ENCODE measurements at regions not wholly inside any gene's neighbourhood (a gene's known extent, or its start where the extent isn't known, plus 50 kb on each side); places are given as distances from the start of the nearest gene placed in this dataset.
"Not testable (repeated sequence)": the region's sequence is repeated elsewhere in the genome, so short reads cannot be mapped to it uniquely, and the experiment has no call there.

DNA sequence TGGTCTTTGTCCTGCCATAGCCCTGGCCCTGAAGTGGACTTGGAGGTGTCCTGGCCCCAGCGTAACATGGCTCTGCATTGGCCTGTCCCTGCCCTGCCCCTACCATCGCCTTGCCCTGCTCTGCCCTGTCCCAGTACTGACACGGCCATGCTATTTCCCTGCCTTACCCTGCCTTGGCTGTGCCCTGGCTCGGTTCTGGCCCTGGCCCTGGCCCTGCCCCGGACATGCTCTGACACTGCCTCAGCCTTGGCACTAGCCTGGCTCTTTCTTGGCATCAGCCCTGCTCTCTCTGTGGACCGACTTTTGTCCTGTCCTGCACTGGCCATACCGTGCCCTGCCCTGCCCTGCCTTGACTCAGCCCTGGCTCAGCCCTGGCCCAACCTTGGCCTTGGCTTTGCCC lies 2889.0 kb upstream of the TEKT4 start:
- H3K36me3 ChIP-seq (ENCODE audit: control insufficient read depth in 1 of 2, insufficient read depth in 2 of 2, low read depth in 1 of 2, low read length in 2 of 2); DNase-seq; H2AK5ac ChIP-seq (ENCODE audit: low read length, severe bottlenecking); H3K4me1 ChIP-seq (ENCODE audit: control insufficient read depth, insufficient read depth, low read depth, low read length); H3K4me3 ChIP-seq (ENCODE audit: insufficient read depth in 1 of 2, low read depth in 1 of 2, low read length in 2 of 2); H3K4ac ChIP-seq (ENCODE audit: low read depth in 1 of 2, low read length in 2 of 2); H3K79me1 ChIP-seq (replicated peaks; ENCODE audit: low read length, poor library complexity, severe bottlenecking); H4K8ac ChIP-seq (ENCODE audit: low read length); H3K9me3 ChIP-seq (ENCODE audit: control insufficient read depth, low read length); H3K4me2 ChIP-seq (ENCODE audit: low read length, poor library complexity, severe bottlenecking); H3K27me3 ChIP-seq (ENCODE audit: control insufficient read depth in 1 of 2, insufficient read depth in 1 of 2, low read length in 2 of 2); H3K18ac ChIP-seq (ENCODE audit: low read depth in 1 of 2, low read length in 2 of 2); H2BK5ac ChIP-seq (ENCODE audit: low read depth, low read length, poor library complexity, severe bottlenecking); H4K91ac ChIP-seq (ENCODE audit: low read length); H3K14ac ChIP-seq (ENCODE audit: low read length in 2 of 2); H2BK15ac ChIP-seq (ENCODE audit: low read depth, poor library complexity, severe bottlenecking); H2BK120ac ChIP-seq (ENCODE audit: low read depth, low read length); H2AFZ ChIP-seq (ENCODE audit: low read depth, low read length); H3K27ac ChIP-seq (ENCODE audit: low read length, poor library complexity, severe bottlenecking); H3K9ac ChIP-seq (ENCODE audit: low read length); H3K23ac ChIP-seq (ENCODE audit: low read length in 2 of 2); H2BK12ac ChIP-seq (ENCODE audit: low read length in 2 of 2): not testable (repeated sequence)
- 71% methylated on average over 7 of the region's 7 CpGs for WGBS

DNA sequence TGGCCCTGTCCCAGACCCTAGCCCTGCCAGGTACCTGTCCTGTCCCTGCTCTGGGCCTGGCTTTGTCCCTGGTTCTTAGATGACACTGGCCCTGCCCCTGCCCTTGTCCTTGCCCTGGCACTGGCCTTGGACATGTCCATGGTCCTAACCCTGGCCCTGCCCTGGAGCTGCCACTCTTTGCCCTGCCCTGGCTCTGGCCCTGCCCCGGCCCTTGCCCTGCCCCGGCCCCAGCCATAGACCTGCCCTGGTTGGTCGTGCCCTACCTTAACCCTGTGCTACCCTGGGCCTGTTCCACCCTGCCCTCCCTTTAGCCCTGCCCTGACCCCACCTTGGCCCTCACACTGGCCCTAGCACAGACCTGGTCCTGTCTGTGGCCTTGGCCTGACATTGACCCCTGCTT lies 2888.0 kb upstream of the TEKT4 start:
- not testable (repeated sequence) for H2AFZ ChIP-seq (ENCODE audit: low read depth, low read length); H3K14ac ChIP-seq (ENCODE audit: low read length in 2 of 2); H4K91ac ChIP-seq (ENCODE audit: low read length); H4K8ac ChIP-seq (ENCODE audit: low read length); H3K36me3 ChIP-seq (ENCODE audit: control insufficient read depth in 1 of 2, insufficient read depth in 2 of 2, low read depth in 1 of 2, low read length in 2 of 2); H3K4me2 ChIP-seq (ENCODE audit: low read length, poor library complexity, severe bottlenecking); H3K4me3 ChIP-seq (ENCODE audit: insufficient read depth in 1 of 2, low read depth in 1 of 2, low read length in 2 of 2); H2BK12ac ChIP-seq (ENCODE audit: low read length in 2 of 2); H3K27me3 ChIP-seq (ENCODE audit: control insufficient read depth in 1 of 2, insufficient read depth in 1 of 2, low read length in 2 of 2); H2AK5ac ChIP-seq (ENCODE audit: low read length, severe bottlenecking); H2BK5ac ChIP-seq (ENCODE audit: low read depth, low read length, poor library complexity, severe bottlenecking); H3K4ac ChIP-seq (ENCODE audit: low read depth in 1 of 2, low read length in 2 of 2); H2BK120ac ChIP-seq (ENCODE audit: low read depth, low read length); H3K79me1 ChIP-seq (replicated peaks; ENCODE audit: low read length, poor library complexity, severe bottlenecking); H3K23ac ChIP-seq (ENCODE audit: low read length in 2 of 2); H3K4me1 ChIP-seq (ENCODE audit: control insufficient read depth, insufficient read depth, low read depth, low read length); H3K18ac ChIP-seq (ENCODE audit: low read depth in 1 of 2, low read length in 2 of 2); H3K9ac ChIP-seq (ENCODE audit: low read length); H3K27ac ChIP-seq (ENCODE audit: low read length, poor library complexity, severe bottlenecking); H3K9me3 ChIP-seq (ENCODE audit: control insufficient read depth, low read length); DNase-seq; H2BK15ac ChIP-seq (ENCODE audit: low read depth, poor library complexity, severe bottlenecking)
- WGBS, result 75% methylated on average over 3 of the region's 3 CpGs

DNA sequence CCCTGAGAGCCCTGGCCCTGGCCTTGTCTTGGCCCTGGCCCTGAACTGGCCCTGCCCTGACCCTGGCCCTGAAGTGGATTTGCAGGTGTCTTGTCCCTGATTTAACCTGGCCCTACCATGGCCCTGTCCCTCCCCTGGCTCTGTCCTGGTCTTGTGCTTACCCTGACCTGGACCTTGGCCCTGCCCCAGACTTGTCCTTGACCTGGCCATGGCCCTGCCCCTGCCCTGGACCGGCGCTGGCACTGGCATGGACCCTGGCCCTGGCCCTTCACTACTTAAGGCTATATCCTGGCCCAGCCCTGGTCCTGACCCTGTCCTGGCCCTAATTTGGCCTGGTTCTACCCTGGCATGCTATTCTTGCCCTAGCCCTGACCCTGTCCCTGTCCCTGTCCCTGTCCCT lies 2887.5 kb upstream of the TEKT4 start:
- H2BK15ac ChIP-seq (ENCODE audit: low read depth, poor library complexity, severe bottlenecking); H3K4me1 ChIP-seq (ENCODE audit: control insufficient read depth, insufficient read depth, low read depth, low read length); H3K4me2 ChIP-seq (ENCODE audit: low read length, poor library complexity, severe bottlenecking); H2AK5ac ChIP-seq (ENCODE audit: low read length, severe bottlenecking); H3K4ac ChIP-seq (ENCODE audit: low read depth in 1 of 2, low read length in 2 of 2); H3K23ac ChIP-seq (ENCODE audit: low read length in 2 of 2); H3K27ac ChIP-seq (ENCODE audit: low read length, poor library complexity, severe bottlenecking); H3K14ac ChIP-seq (ENCODE audit: low read length in 2 of 2); H3K36me3 ChIP-seq (ENCODE audit: control insufficient read depth in 1 of 2, insufficient read depth in 2 of 2, low read depth in 1 of 2, low read length in 2 of 2); H3K79me1 ChIP-seq (replicated peaks; ENCODE audit: low read length, poor library complexity, severe bottlenecking); H3K4me3 ChIP-seq (ENCODE audit: insufficient read depth in 1 of 2, low read depth in 1 of 2, low read length in 2 of 2); H2BK120ac ChIP-seq (ENCODE audit: low read depth, low read length); H2BK12ac ChIP-seq (ENCODE audit: low read length in 2 of 2); H3K18ac ChIP-seq (ENCODE audit: low read depth in 1 of 2, low read length in 2 of 2); H4K91ac ChIP-seq (ENCODE audit: low read length); H4K8ac ChIP-seq (ENCODE audit: low read length); H2AFZ ChIP-seq (ENCODE audit: low read depth, low read length); H3K9me3 ChIP-seq (ENCODE audit: control insufficient read depth, low read length); H2BK5ac ChIP-seq (ENCODE audit: low read depth, low read length, poor library complexity, severe bottlenecking); DNase-seq; H3K27me3 ChIP-seq (ENCODE audit: control insufficient read depth in 1 of 2, insufficient read depth in 1 of 2, low read length in 2 of 2); H3K9ac ChIP-seq (ENCODE audit: low read length): not testable (repeated sequence)
- WGBS, result 82% methylated on average over 2 of the region's 2 CpGs

DNA sequence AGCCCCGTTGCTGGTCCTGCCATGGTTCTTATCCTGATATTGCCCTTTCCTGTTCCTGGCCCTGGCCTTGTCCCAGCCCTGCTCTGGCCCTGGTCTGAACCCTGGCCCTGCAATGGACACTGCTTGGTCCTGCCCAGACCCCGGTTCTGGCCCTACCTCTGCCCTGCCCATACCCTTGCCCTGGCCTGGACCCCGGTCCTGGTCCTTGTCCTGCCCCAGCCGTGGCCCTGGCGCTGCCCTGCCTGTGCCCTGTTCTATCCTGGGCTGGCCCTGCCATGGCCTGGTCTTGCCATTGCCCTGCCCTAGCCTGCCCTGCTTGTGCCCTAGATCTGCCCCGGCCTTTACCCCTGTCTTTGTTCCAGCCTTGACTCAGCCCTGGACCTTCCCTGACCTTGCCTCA lies 2887.1 kb upstream of the TEKT4 start:
- not testable (repeated sequence) for H3K9ac ChIP-seq (ENCODE audit: low read length); H4K91ac ChIP-seq (ENCODE audit: low read length)

More for the DNA sequence above, 2887.1 kb upstream of the TEKT4 start:
- not testable (repeated sequence) for H3K4me1 ChIP-seq (ENCODE audit: control insufficient read depth, insufficient read depth, low read depth, low read length); H3K14ac ChIP-seq (ENCODE audit: low read length in 2 of 2); H4K8ac ChIP-seq (ENCODE audit: low read length); H2BK15ac ChIP-seq (ENCODE audit: low read depth, poor library complexity, severe bottlenecking); H3K27ac ChIP-seq (ENCODE audit: low read length, poor library complexity, severe bottlenecking); H2BK12ac ChIP-seq (ENCODE audit: low read length in 2 of 2); H2BK5ac ChIP-seq (ENCODE audit: low read depth, low read length, poor library complexity, severe bottlenecking); H3K4ac ChIP-seq (ENCODE audit: low read depth in 1 of 2, low read length in 2 of 2); H3K18ac ChIP-seq (ENCODE audit: low read depth in 1 of 2, low read length in 2 of 2); DNase-seq; H3K27me3 ChIP-seq (ENCODE audit: control insufficient read depth in 1 of 2, insufficient read depth in 1 of 2, low read length in 2 of 2); H3K4me3 ChIP-seq (ENCODE audit: insufficient read depth in 1 of 2, low read depth in 1 of 2, low read length in 2 of 2); H2BK120ac ChIP-seq (ENCODE audit: low read depth, low read length); H3K36me3 ChIP-seq (ENCODE audit: control insufficient read depth in 1 of 2, insufficient read depth in 2 of 2, low read depth in 1 of 2, low read length in 2 of 2); H3K23ac ChIP-seq (ENCODE audit: low read length in 2 of 2); H3K9me3 ChIP-seq (ENCODE audit: control insufficient read depth, low read length); H3K79me1 ChIP-seq (replicated peaks; ENCODE audit: low read length, poor library complexity, severe bottlenecking); H3K4me2 ChIP-seq (ENCODE audit: low read length, poor library complexity, severe bottlenecking); H2AK5ac ChIP-seq (ENCODE audit: low read length, severe bottlenecking); H2AFZ ChIP-seq (ENCODE audit: low read depth, low read length)
- WGBS, result 76% methylated on average over 5 of the region's 6 CpGs

Data from mesenchymal stem cell (in vitro differentiated cells and primary cell).